Loucy (cell line): ENCODE measurements at regions not wholly inside any gene's neighbourhood (a gene's known extent, or its start where the extent isn't known, plus 50 kb on each side); places are given as distances from the start of the nearest gene placed in this dataset.

Experiments
- CTCF ChIP-seq: fragments of 200-600 bp; sonication (generic); conservative IDR thresholded peaks from 2 replicates; pipeline ENCODE4 v1.5.1; 2014; ENCODE audit warnings: mild to moderate bottlenecking, antibody characterized with exemption, low read length
- EZH2phosphoT487 ChIP-seq: fragments of 200-600 bp; IDR thresholded peaks from 2 replicates; pipeline ENCODE4 v1.6.1; 2018; ENCODE audit warnings: antibody characterized with exemption, mild to moderate bottlenecking, moderate library complexity, borderline replicate concordance

- TF ChIP-seq CTCF (no peak), EZH2phosphoT487 (no peak)
Observed at GRCh38 chr1:198890214-198890930, 251.5 kb downstream of the PTPRC start.
